NOMO-1 treated with DMSO at 0.1 percent for 48 hours (cell line): ENCODE measurements at regions not wholly inside any gene's neighbourhood (a gene's known extent, or its start where the extent isn't known, plus 50 kb on each side); places are given as distances from the start of the nearest gene placed in this dataset.
"Not testable (repeated sequence)": the region's sequence is repeated elsewhere in the genome, so short reads cannot be mapped to it uniquely, and the experiment has no call there.

Experiments
- DNase-seq: peaks from one replicate; lab custom pipeline; 2025; ENCODE audit not compliant: unreplicated experiment; lab: John Stamatoyannopoulos, UW

DNA sequence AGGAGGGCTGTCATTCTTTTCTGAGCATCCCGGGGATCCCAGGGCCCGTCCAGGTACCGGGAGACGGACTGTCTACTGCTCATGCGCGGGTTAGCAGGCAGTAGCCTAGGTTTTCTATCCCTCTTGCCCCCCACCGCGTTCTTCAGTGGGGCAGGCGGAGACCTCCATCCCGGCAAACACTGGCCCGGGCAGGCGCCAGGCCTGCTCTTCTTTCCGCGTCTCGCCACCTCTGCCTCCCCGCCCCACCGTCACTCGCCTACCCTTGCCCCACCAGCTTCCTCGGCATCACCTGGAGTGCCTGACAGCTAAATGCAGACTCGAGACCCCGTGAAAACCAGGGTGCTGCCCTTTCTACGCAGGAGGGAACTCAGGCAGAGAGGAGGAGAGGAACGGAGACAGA lies 1937.7 kb upstream of the DEFB115 start:
- no peak for DNase-seq

DNA sequence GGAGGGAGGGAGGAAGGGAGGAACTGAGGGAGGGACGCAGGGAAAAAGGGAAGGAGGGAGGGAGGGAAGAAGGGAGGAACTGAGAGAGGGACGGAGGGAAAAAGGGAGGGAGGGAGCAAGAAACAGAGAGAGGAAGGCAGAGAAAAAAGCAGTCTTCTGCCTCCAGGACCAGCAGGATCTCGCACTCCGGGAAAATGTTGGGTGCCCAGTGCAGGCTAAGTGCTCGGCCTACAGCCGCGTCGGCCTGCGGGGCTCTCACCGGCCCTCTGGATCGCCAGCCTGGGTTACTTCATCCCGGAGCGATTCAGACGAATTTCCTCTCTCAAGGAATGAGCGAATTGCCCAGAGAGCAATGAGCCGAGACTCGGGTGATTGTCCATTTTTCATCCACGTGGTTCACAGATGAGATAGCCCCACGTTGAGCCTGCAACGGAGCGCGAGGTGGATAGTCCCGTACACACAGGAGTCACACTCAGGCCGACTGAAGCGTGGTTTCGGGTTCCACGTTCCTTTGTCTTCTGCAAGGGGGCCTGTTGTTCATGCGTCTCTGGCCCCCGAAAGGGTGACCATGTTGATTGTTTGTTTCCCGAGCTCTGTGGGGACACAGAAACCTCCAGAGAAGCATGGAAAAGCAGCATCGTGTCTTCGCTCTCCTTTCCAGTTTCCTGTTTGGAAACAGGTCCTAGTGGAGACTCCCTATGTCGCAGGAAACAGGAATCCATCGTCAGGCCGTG lies 1937.1 kb upstream of the DEFB115 start:
- DNase-seq: not testable (repeated sequence)

DNA sequence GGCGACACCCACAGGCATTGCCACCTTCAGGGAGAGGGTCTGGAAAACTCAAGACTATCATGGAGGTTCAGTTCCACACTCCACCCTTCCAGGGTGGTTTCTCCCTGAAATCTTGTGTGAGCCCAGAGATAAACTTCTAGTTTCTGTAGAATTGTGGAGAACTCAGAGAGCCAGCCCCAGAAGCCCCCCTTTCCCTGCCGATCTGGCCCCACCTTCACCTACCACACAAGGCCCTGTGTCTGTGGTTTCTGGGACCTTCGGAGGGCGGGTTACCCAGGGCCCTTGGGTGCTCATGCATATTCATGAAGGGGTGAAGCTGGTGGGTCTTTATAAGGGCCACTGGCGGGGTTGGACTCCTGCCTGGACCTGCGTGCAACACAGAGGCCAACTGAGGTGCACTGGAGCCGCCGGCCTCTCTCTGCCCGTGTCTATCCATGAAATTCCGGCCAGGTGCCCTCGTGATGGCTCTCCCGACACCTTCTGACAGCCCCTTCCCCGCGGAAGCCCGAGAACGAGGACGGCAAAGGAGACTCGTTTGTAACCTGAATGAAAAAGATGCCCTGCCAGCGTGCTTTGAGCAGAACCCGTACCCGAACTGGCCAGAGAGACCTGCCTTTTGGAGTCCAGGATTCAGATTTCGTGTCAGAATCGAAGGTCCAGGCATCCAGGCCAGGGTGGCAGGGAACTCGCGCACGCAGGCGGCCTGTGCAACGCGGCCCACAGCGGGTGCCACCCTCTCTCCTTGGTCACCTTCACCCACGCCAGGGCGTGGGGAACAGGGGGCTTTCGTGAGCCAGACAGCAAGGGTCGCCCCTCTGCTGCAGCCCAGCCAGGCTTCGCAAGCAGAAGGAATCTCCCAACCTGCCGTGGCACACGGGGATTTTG lies 1933.6 kb upstream of the DEFB115 start:
- not testable (repeated sequence) for DNase-seq

DNA sequence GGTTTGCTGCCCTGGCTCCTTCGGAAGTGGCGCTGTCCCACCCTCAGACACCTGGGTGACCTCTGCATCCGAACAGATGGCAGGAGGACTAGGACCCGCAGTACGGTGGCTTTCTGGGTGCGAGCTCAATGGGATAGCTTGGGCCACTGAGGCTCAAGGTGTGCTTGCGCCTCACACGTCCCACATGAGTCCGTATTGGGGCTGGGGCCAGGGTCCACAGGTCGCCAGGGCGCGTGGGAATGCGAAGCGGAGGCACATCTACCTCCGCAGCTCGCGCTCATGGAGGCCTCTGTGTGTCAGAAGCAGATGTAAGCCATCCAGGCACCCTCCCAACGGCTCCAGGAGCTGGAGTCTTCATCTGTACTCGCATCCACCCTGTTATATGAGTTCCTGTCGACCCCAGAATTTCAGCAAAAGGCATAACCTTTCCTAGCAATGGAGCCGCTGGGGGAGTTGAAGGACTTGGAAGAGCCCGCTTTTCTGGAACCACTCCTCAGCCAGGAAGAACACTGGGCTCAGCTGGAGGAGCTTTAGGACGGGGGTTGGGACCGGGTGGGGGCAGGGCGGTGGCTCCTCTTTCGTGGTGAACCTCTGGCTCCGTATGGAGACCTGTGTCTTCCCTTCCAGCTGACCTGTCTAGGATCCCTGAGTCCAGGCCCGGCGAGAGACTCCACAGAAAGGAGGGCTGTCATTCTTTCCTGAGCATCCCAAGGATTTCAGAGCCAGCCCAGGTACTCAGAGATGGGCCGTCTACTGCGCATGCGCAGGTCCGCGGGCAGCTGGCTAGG lies 1932.8 kb upstream of the DEFB115 start:
- not testable (repeated sequence) for DNase-seq

DNA sequence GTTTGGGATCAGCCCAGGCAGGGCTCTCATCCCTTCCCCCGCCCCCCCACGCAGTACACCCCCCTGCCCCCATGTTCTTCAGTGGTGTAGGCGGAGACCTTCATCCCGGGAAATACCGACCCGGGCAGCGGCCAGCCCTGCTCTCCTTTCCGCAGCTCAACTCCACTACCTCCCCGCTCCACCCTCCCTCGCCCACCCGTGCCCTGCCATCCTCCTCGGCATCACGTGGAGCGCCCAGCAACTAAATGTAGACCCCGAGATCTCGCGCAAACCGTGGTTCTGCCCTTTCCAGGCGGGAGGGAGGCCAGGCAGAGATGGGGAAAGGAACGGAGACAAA lies 1932.2 kb upstream of the DEFB115 start:
- no peak for DNase-seq

DNA sequence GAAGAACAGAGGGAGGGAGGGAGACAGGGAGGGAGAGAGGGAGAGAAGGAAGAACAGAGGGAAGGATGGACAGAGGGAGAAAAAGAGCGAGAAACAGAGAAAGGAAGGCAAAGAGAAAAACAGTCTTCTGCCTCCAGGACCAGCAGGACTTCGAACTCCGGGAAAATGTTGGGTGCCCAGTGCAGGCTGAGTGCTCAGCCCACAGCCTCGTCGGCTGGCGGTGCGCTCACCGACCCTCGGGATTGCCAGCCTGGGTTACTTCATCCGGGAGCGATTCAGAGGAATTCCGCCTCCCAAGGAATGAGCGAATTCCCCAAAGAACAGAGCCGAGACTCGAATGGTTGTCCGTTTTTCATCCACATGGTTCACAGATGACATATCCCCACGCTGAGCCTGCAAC lies 1931.7 kb upstream of the DEFB115 start:
- DNase-seq: not testable (repeated sequence)

DNA sequence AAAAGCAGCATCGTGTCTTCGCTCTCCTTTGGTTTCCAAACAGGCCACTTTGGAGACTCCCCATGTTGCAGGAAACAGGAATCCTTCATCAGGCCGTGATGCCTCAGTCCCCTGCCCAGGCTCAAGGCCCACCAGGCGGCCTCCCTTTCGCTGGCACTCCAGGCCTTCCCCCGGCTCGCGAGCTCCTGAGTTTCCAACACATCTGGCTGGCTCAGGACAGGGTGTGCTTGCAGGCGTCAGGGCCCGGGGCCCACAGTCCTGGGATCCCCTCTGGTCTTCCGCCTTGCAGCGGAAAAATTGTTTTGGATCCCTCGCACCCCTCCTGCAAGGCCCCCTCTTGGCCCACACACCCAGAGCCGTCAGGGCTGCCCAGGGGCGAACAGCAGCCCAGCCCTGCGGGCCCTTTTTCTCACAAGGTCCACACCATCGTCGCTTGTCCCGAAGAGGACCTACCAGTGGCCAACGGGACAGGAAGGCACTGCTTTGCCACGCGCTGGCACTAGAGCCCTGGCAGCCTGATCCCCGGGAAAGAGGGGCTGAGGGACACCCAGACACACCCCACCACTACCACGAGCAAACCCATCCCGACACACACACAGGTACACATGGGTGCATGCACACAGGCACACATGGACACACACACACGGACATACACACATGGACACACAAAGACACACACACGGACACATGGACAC lies 1930.9 kb upstream of the DEFB115 start:
- no peak for DNase-seq

DNA sequence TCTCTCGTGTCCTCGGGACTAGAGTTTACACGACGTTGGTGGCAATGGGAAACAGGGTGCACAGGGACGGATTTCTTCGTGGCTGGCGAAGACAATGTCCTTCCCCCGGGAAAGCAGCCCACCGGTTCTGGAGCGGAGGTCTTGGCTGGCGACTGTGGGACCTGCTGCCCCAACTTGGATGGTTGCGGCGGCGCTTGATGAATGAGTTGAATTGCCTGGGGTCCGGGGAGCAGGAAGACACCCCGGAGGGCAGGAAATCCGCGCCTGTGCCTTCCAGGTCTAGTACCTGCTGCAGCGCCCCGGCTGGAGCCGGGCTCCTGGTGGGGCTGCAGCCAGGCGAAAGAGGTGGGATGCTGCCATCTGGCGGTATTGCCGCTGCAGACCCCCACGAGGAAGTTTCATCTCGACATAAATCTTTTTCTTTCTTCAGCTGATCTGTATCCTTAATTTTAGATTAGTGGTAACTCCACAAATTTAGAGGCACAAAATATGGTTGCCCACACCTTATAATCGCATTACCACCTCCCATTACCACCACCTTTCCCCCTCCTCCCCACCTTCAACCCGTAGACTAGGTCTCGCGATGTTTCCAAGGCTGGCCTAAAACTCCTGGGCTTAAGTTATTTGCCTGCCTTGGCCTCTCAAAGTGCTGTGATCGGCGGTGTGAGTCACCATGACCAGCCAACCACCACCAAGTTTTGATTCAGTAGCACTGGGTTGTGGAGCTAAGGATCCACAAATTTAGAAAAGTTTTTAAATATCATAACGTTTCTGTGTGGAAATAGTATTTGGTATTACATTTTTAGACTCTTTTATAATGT lies 1929.7 kb upstream of the DEFB115 start:
- not testable (repeated sequence) for DNase-seq

DNA sequence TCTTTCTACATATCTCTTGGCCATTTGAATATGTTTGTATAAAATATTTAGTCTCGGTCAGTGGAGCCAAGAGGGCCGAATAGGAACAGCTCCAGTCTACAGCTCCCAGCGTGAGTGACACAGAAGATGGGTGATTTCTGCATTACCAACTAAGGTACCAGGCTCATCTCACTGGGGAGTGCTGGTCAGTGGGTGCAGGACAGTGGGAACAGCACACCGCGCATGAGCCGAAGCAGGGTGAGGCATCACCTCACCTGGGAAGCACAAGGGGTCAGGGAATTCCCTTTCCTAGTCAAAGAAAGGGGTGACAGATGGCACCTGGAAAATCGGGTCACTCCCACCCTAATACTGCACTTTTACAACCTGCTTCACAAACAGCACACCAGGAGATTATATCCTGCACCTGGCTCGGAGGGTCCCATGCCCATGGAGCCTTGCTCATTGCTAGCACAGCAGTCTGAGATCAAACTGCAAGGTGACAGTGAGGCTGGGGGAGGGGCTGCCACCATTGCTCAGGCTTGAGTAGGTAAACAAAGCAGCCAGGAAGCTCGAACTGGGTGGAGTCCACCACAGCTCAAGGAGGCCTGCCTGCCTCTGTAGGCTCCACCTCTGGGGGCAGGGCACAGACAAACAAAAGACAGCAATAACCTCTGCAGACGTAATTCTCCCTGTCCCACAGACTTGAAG lies 1926.9 kb upstream of the DEFB115 start:
- DNase-seq: not testable (repeated sequence)

DNA sequence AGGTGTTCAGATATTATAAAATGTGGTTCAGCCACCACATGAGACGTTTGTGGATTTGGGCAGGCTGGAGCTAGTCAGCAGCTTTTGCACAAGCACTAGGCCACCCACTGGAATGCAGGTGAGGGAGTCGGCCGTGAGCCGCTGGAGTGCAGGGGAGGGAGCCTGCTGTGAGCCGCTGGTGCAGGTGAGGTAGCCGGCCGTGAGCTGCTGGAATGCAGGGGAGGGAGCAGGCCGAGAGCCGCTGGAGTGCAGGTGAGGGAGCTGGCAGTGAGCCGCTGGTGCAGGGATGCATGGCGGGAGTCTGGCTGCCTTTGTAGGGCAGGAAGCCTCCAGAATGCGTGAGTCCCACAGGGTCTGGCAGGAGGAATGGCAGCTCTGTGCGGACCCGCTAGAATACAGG lies 1907.6 kb upstream of the DEFB115 start:
- no peak for DNase-seq

DNA sequence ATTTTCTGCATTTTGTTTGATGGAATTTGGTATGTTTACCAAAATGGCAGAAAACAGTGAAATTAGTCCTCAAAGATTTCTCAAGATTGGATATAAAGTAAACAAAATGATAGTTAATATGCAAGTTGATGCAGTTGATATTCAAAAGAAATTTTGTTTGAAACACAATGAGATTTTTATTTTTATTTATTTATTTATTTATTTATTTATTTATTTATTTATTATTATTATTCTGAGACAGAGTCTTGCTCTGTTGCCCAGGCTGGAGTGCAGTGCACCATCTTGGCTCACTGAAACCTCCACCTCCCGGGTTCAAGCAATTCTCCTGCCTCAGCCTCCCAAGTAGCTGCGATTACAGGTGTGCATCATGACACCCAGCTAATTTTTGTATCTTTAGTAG lies 1881.5 kb upstream of the DEFB115 start:
- DNase-seq: not testable (repeated sequence)

DNA sequence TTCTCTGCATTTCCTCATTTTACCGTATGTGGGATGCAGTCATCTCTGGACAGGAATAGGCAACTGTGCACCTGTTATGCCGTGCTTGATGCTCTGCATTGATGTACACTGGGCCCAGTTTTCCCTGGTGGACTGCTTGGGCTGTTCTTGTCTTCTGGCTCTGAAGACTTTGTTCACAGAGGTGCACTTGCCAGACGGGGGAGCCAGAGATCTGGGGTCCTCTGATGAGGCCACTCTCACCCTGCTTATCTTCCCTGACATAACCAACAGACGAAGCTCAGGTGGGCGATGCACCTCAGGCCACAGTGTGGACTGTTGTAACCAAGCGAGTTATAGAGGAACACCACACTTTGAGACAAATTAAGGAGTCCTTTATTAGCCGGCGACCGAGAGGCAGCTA lies 1864.6 kb upstream of the DEFB115 start:
- DNase-seq: not testable (repeated sequence)

DNA sequence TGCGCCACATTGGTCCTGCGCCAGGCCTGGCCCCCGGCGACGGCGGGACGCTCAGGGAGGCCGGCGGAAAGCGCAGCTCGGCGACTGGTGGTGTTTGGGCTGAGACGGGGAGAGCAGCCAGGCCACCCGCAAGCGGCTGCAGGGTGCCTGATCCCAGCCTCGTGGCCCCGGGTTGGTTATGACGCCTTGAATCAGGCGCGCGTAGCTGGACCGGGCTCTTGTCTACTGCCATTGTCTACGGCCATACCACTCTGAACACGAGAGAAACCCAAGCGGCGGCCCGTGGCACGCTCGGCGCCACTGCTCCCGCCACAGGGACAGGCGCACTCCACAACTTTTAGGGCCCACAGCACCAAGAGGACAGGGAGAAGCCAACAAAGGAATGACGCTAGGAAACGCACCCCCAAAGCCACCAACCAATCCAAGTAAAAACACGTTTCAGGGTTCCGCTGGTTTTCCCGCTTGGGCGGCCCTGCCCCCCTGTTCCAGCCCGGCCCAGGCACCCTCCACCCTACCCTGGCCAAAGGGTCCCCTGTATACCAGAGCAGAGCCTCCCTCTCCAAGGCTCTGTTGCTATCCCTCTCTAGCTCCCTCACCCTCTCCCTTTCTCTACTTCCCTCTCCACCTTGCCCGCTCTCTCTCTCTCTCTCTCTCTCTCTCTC lies 1849.3 kb upstream of the DEFB115 start:
- DNase-seq: no peak

DNA sequence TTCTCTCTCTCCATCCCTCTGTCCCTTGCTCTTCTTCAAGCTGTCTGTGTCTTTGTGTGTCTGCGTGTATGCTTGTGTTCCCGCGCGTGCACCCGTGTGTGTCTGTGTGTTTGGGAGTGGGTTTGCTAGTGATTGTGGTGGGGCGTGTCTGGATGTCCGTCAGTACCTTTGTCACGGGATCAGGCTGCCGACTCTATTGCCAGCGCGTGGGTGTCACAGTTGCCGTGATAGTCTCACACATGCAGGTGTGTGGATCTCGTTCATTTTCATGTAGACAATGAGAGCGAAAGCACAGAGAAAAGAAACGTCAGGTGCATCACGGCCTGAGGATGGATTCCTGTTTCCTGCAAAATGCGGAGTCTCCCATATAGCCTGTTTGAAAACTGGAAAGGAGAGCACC lies 1848.8 kb upstream of the DEFB115 start:
- DNase-seq: not testable (repeated sequence)

DNA sequence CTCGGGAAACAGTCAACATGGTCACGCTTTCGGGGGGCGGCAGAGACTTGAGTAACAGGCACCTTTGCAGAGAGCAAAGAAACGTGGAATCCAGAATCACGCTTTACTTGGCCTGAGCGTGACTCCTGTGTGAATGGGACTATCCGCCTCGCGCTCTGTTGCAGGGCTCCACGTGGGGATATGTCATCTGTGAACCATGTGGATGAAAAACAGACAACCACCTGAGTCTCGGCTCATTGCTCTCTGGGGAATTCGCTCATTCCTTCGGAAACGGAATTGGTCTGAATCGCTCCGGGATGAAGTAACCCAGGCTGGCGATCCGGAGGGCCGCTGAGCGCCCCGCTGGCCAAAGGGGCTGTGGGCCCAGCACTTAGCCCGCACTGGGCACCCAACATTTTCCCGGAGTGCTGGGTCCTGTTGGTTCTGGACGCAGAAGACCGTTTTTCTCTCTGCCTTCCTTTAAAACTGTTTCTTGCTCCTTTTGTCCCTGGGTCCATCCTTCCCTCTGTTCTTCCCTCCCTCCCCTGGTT lies 1848.2 kb upstream of the DEFB115 start:
- DNase-seq: not testable (repeated sequence)

DNA sequence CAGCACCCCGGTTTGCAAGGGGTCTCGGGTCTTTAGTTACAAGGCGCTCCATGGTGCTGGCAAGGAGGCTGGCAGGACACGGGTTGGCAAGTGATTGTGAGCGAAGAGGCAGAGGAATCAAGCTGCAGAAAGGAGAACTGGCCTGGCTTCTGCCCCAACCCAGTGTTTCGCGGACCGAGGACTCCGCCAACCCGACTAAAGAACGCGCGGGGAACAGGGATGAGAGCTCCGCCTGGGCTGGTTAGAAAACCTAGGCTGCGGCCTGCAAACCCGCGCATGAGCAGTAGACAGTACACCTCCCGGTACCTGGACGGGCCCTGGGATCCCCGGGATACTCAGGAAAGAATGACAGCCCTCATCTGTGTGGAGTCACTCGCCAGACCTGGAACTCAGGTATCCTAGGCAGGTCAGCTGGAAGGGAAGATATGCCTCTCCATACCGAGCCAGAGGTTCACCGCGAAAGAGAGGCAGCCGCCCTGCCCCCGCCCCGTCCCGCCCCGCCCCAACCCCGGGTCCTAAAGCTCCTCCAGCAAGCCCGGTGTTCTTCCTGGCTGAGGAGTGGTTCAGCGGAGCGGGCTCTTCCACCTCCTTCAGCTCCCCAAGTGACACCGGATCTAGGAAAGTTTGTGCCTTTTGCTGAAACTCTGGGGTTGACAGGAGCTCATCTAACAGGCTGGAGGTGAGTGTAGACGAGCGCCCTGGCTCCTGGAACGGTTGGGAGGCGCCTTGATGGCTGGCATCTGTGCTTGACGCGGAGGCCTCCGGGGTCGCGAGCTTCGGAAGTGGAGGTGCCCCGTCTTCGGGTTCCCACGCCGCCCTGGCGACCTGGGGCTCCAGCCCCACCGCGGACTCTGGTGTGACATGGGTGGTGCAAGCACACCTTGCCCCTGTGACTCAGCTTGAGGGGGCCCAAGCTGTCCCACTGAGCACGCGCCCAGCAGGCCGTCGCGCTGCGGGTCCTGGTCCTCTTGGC lies 1847.3 kb upstream of the DEFB115 start:
- no peak for DNase-seq

DNA sequence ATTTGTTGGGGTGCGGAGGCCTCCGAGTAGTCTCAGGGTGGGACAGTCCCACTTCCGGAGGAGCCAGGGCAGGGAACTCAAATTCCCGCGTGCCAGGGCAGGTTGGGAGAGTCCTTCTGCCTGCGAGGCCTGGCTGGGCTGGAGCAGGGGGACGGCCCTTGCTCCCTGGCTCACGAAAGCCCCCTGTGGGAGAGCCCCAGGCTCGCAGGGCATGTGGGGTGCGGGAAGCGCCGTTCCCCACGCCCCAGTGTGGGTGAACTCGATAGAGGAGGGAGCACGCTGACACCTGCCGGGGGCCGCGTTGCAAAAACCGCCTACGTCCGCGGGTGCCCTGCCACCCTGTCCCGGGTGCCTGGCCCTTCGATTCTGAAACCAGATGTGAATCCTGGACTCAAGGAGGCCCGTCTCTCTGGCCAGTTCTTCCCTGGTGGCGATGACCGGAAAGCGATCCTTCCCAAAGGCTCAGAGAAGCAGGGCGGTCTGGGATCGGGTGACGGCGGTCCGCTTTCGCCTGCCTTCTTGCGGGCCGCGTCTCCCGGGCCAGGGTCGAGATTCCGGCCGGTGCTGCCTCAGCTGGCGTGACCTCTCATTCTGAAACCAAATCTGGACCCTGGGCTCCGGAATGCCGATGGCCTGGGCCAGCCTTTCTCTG lies 1846.5 kb upstream of the DEFB115 start:
- DNase-seq: no peak
